Tibial nerve (tissue), 4 donors: ENCODE measurements at regions not wholly inside any gene's neighbourhood (a gene's known extent, or its start where the extent isn't known, plus 50 kb on each side); places are given as distances from the start of the nearest gene placed in this dataset.

ENCODE experiments used
- DNase-seq, 2 donors: peaks; one replicate each; pipeline ENCODE4 v3.0.0-alpha.2; 2019; ENCODE audit warnings: low spot score in 2 of 2
- H3K27ac ChIP-seq, 4 donors: fragments of 200-600 bp; sonication (generic) in 3 of 4; one replicate each; pipeline ENCODE4 v1.5.1; 2017 to 2019; ENCODE audit warnings: mild to moderate bottlenecking in 1 of 4
- H3K27me3 ChIP-seq, 2 donors: fragments of 200-600 bp; sonication (generic) in 1 of 2; one replicate each; pipeline versions ENCODE4 v1.5.1 to v1.6.0; 2017 to 2019
- H3K36me3 ChIP-seq, 3 donors: fragments of 200-600 bp; sonication (generic); one replicate each; pipeline ENCODE4 v1.5.1; 2018 to 2019
- H3K4me1 ChIP-seq, 4 donors: fragments of 200-600 bp; sonication (generic) in 3 of 4; one replicate each; pipeline ENCODE4 v1.5.1; 2017 to 2019
- H3K4me3 ChIP-seq, 4 donors: fragments of 200-600 bp; sonication (generic) in 3 of 4; one replicate each; pipeline ENCODE4 v1.5.1; 2017 to 2019; ENCODE audit warnings: mild to moderate bottlenecking in 1 of 4, moderate library complexity in 1 of 4
- H3K9me3 ChIP-seq, 4 donors: fragments of 200-600 bp; sonication (generic) in 3 of 4; one replicate each; pipeline ENCODE4 v1.5.1; 2017 to 2019
- CTCF ChIP-seq, 5 experiments: fragments of 200-600 bp in 3 of 5; fragments of 450-650 bp in 2 of 5; sonication (generic) in 3 of 5; IDR thresholded peaks; one replicate each; pipeline ENCODE4 v1.5.1; 2016 to 2019; ENCODE audit warnings: antibody characterized with exemption in 5 of 5, mild to moderate bottlenecking in 3 of 5, moderate library complexity in 2 of 5
- EP300 ChIP-seq, 2 donors: sonication (generic); formaldehyde crosslinking; IDR thresholded peaks; one replicate each; pipeline ENCODE4 v1.6.1; 2017; ENCODE audit warnings: antibody characterized with exemption in 2 of 2, mild to moderate bottlenecking in 1 of 2
- POLR2A ChIP-seq, 2 donors: fragments of 450-650 bp; IDR thresholded peaks; one replicate each; pipeline ENCODE4 v1.6.1; 2017; ENCODE audit warnings: antibody characterized with exemption in 2 of 2, mild to moderate bottlenecking in 2 of 2, moderate library complexity in 2 of 2
- WGBS, 2 donors: methylation state at CpG; one replicate each; pipeline ENCODE4 v1.1.5; 2018; 5-methylcytosine and 5-hydroxymethylcytosine counted together

- 95 to 98% methylated on average over 5 of the region's 5 CpGs for WGBS, 2 donors
- H3K27ac ChIP-seq: no peak overlapping the region
- H3K4me3 ChIP-seq: no peak overlapping the region
- no peaks in the 10 kb centered on the region for H3K36me3 ChIP-seq
- peaks cover 0 to 7% (median under 1%) of the 10 kb centered on the region in 4 donors for H3K4me1 ChIP-seq
- TF ChIP-seq EP300 (IDR thresholded peaks at IDR 0.05) (no peak), POLR2A (IDR thresholded peaks at IDR 0.05) (no peak), CTCF (IDR thresholded peaks at IDR 0.05) (no peak)
- no peaks in the 10 kb centered on the region for H3K27me3 ChIP-seq
- H3K9me3 ChIP-seq: no peaks in the 10 kb centered on the region
- DNase-seq: no peak
These were observed 212.1 kb upstream of the BTG1 start for GRCh38 chr12:92357584-92358261.

- no peak for DNase-seq
- Histone ChIP-seq H3K4me3 (no peak overlapping the region), H3K36me3 (no peaks in the 10 kb centered on the region), H3K27me3 (no peaks in the 10 kb centered on the region), H3K9me3 (no peaks in the 10 kb centered on the region), H3K4me1 (no peaks in the 10 kb centered on the region), H3K27ac (no peak overlapping the region)
- 83 to 87% methylated on average over 2 of the region's 2 CpGs for WGBS, 2 donors
- TF ChIP-seq EP300 (IDR thresholded peaks at IDR 0.05) (no peak), POLR2A (IDR thresholded peaks at IDR 0.05) (no peak), CTCF (IDR thresholded peaks at IDR 0.05) (no peak)
These were observed 210.8 kb upstream of the BTG1 start for GRCh38 chr12:92356425-92356824.

- H3K4me1 ChIP-seq: no peaks in the 10 kb centered on the region
- 93 to 95% methylated on average over 1 of the region's 1 CpG for WGBS, 2 donors
- H3K27me3 ChIP-seq: no peaks in the 10 kb centered on the region
- no peak overlapping the region for H3K27ac ChIP-seq
- no peak for TF ChIP-seq CTCF (IDR thresholded peaks at IDR 0.05)
- no peak for TF ChIP-seq EP300 (IDR thresholded peaks at IDR 0.05)
- TF ChIP-seq POLR2A (IDR thresholded peaks at IDR 0.05): no peak
- H3K36me3 ChIP-seq: no peaks in the 10 kb centered on the region
- H3K4me3 ChIP-seq: no peak overlapping the region
- H3K9me3 ChIP-seq: no peaks in the 10 kb centered on the region
- DNase-seq: no peak
These were observed 204.0 kb upstream of the BTG1 start for GRCh38 chr12:92349635-92350034.

- Histone ChIP-seq H3K9me3 (no peaks in the 10 kb centered on the region), H3K27ac (no peak overlapping the region), H3K27me3 (no peaks in the 10 kb centered on the region), H3K36me3 (no peaks in the 10 kb centered on the region), H3K4me3 (no peak overlapping the region), H3K4me1 (no peaks in the 10 kb centered on the region)
- no peak for DNase-seq
- 97 to 100% methylated on average over 1 of the region's 1 CpG for WGBS, 2 donors
- TF ChIP-seq CTCF (IDR thresholded peaks at IDR 0.05) (no peak), POLR2A (IDR thresholded peaks at IDR 0.05) (no peak), EP300 (IDR thresholded peaks at IDR 0.05) (no peak)
These were observed 196.9 kb upstream of the BTG1 start for GRCh38 chr12:92342574-92342973.

- no peak for DNase-seq
- no peak for TF ChIP-seq EP300 (IDR thresholded peaks at IDR 0.05)
- no peak for TF ChIP-seq CTCF (IDR thresholded peaks at IDR 0.05)
- no peak for TF ChIP-seq POLR2A (IDR thresholded peaks at IDR 0.05)
- 79 to 81% methylated on average over 13 of the region's 13 CpGs for WGBS, 2 donors
- peaks cover 0 to 9% (median 0%) of the 10 kb centered on the region in 4 donors for H3K4me1 ChIP-seq
- H3K36me3 ChIP-seq: no peaks in the 10 kb centered on the region
- H3K27ac ChIP-seq: no peak overlapping the region
- H3K4me3 ChIP-seq: no peak overlapping the region
- no peaks in the 10 kb centered on the region for H3K9me3 ChIP-seq
- H3K27me3 ChIP-seq: no peaks in the 10 kb centered on the region
These were observed 195.5 kb upstream of the BTG1 start for GRCh38 chr12:92341065-92341668.
